ENCODE measurements at regions not wholly inside any gene's neighbourhood (a gene's known extent, or its start where the extent isn't known, plus 50 kb on each side); places are given as distances from the start of the nearest gene placed in this dataset.

- TF ChIP-seq CTCF (IDR thresholded peaks at IDR 0.05) (no peak), EZH2phosphoT487 (IDR thresholded peaks at IDR 0.05) (no peak)
These were observed 380.8 kb downstream of the NPHP4 start for GRCh38 chr1:5611431-5611830.

All from neural progenitor cell (in vitro differentiated cells).